IMR-90 (cell line): ENCODE measurements at regions not wholly inside any gene's neighbourhood (a gene's known extent, or its start where the extent isn't known, plus 50 kb on each side); places are given as distances from the start of the nearest gene placed in this dataset.
A peak's percentile ranks its signal among the peaks of the same experiment; 100 is the strongest.

Experiments used
- ATAC-seq: fragments of 200-7000 bp; cut with Tn5 transposase; 2 replicates; pipeline ENCODE4 v1.9.1; 2020; ENCODE audit warnings: low read depth, mild to moderate bottlenecking, moderate library complexity
- BruUV-seq: library from RNA; stranded (reverse); fragments of 400-500 nt; replicated peaks from 2 replicates; lab custom pipeline; 2021; lab: Mats Ljungman, UMichigan
- CTCF ChIA-PET: fragments of 300-600 bp; formaldehyde crosslinking; extraction: SDS; loops from one replicate; lab custom pipeline; 2021; ENCODE audit warnings: antibody characterized with exemption; lab: Yijun Ruan, JAX
- POLR2A ChIA-PET: fragments of 300-600 bp; sonication (Branson Sonifier 250); formaldehyde crosslinking; loops from one replicate; lab custom pipeline; 2022; ENCODE audit warnings: antibody characterized with exemption; ENCODE audit not compliant: unreplicated experiment; lab: Charles Lee
- DNase-seq: peaks from one replicate; pipeline ENCODE4 v3.0.0; 2013
- H2AFZ ChIP-seq: replicated peaks from 2 replicates; pipeline ENCODE3; 2013; ENCODE audit warnings: low read length, mild to moderate bottlenecking; ENCODE audit not compliant: poor library complexity
- H2AK5ac ChIP-seq: 2 replicates; pipeline ENCODE4 v1.6.1; 2013; ENCODE audit warnings: low read depth, low read length, inconsistent platforms
- H2AK9ac ChIP-seq: replicated peaks from 2 replicates; pipeline ENCODE3; 2013; ENCODE audit warnings: mild to moderate bottlenecking, low read depth, low read length, moderate library complexity; ENCODE audit not compliant: poor library complexity
- H2BK120ac ChIP-seq: 2 replicates; pipeline ENCODE4 v1.6.1; 2013; ENCODE audit warnings: low read depth, low read length, inconsistent platforms
- H2BK15ac ChIP-seq: 3 replicates; pipeline ENCODE4 v1.6.1; 2013; ENCODE audit warnings: low read depth, low read length, inconsistent platforms
- H2BK20ac ChIP-seq: 2 replicates; pipeline ENCODE4 v1.6.1; 2013; ENCODE audit warnings: low read depth, mild to moderate bottlenecking, inconsistent platforms, low read length, moderate library complexity
- H2BK5ac ChIP-seq: 2 replicates; pipeline ENCODE4 v1.6.1; 2013; ENCODE audit warnings: mild to moderate bottlenecking, low read depth, low read length, inconsistent platforms; ENCODE audit not compliant: poor library complexity, severe bottlenecking
- H3K14ac ChIP-seq: replicated peaks from 2 replicates; pipeline ENCODE4 v1.6.1; 2013; ENCODE audit warnings: low read depth, low read length, inconsistent platforms
- H3K18ac ChIP-seq: 2 replicates; pipeline ENCODE4 v1.6.1; 2013; ENCODE audit warnings: low read depth, low read length, control low read depth
- H3K23ac ChIP-seq: 2 replicates; pipeline ENCODE4 v1.6.1; 2013; ENCODE audit warnings: low read depth, low read length, inconsistent platforms
- H3K27ac ChIP-seq: 2 replicates; pipeline ENCODE4 v1.5.1; 2013; ENCODE audit warnings: mild to moderate bottlenecking, control low read depth, low read length; ENCODE audit not compliant: insufficient read depth
- H3K27me3 ChIP-seq: 2 replicates; pipeline ENCODE4 v1.6.1; 2013; ENCODE audit warnings: low read length; ENCODE audit not compliant: control insufficient read depth, insufficient read depth
- H3K36me3 ChIP-seq: 2 replicates; pipeline ENCODE4 v1.6.1; 2013; ENCODE audit warnings: low read length, mixed read lengths; ENCODE audit not compliant: control insufficient read depth, insufficient read depth
- H3K4ac ChIP-seq: 2 replicates; pipeline ENCODE4 v1.6.1; 2013; ENCODE audit warnings: low read depth, low read length, inconsistent platforms
- H3K4me1 ChIP-seq: 2 replicates; pipeline ENCODE4 v1.6.1; 2013; ENCODE audit warnings: low read length, mixed read lengths; ENCODE audit not compliant: control insufficient read depth, insufficient read depth
- H3K4me2 ChIP-seq: 2 replicates; pipeline ENCODE4 v1.6.1; 2013; ENCODE audit warnings: low read depth, mild to moderate bottlenecking, control low read depth, low read length, moderate library complexity
- H3K4me3 ChIP-seq: 2 replicates; pipeline ENCODE4 v1.5.1; 2013; ENCODE audit warnings: low read depth, mild to moderate bottlenecking, control low read depth, low read length, moderate library complexity; ENCODE audit not compliant: insufficient read depth
- H3K56ac ChIP-seq: 2 replicates; pipeline ENCODE4 v1.6.1; 2013; ENCODE audit warnings: low read length, inconsistent platforms; ENCODE audit not compliant: insufficient read depth; ENCODE audit errors: extremely low read depth
- H3K79me1 ChIP-seq, 2 experiments: 2 replicates each; pipeline ENCODE4 v1.6.1; 2013; ENCODE audit warnings: low read length in 2 of 2, inconsistent platforms in 1 of 2, low read depth in 1 of 2
- H3K9ac ChIP-seq: 2 replicates; pipeline ENCODE4 v1.6.1; 2013; ENCODE audit warnings: low read depth, low read length, control low read depth
- H3K9me1 ChIP-seq: 2 replicates; pipeline ENCODE4 v1.6.1; 2013; ENCODE audit warnings: low read length, inconsistent platforms; ENCODE audit not compliant: insufficient read depth
- H3K9me3 ChIP-seq: 2 replicates; pipeline ENCODE4 v1.6.1; 2013; ENCODE audit warnings: low read length; ENCODE audit not compliant: control insufficient read depth, insufficient read depth
- H4K20me1 ChIP-seq: 2 replicates; pipeline ENCODE4 v1.6.1; 2013; ENCODE audit warnings: low read length, inconsistent platforms; ENCODE audit not compliant: insufficient read depth
- H4K5ac ChIP-seq: 2 replicates; pipeline ENCODE4 v1.6.1; 2013; ENCODE audit warnings: mild to moderate bottlenecking, low read depth, low read length, control low read depth
- H4K8ac ChIP-seq, 2 experiments: 2 replicates each; pipeline ENCODE4 v1.6.1; 2013; ENCODE audit warnings: low read depth in 2 of 2, low read length in 2 of 2, control low read depth in 1 of 2, inconsistent platforms in 1 of 2
- H4K91ac ChIP-seq: 2 replicates; pipeline ENCODE4 v1.6.1; 2013; ENCODE audit warnings: low read depth, low read length, inconsistent platforms; ENCODE audit not compliant: insufficient read depth
- FOS ChIP-seq: fragments of 150-350 bp; IDR thresholded peaks from 2 replicates; pipeline ENCODE4 v1.6.1; 2016; ENCODE audit warnings: low read depth, low read length
- MAFK ChIP-seq: IDR thresholded peaks from 2 replicates; pipeline ENCODE4 v1.6.1; 2012; ENCODE audit warnings: low read depth, low read length, improper control_type of control experiment
- POLR2A ChIP-seq: IDR thresholded peaks from 2 replicates; pipeline ENCODE4 v1.6.1; 2012; ENCODE audit warnings: mild to moderate bottlenecking, low read depth, low read length
- RAD21 ChIP-seq: IDR thresholded peaks from 2 replicates; pipeline ENCODE4 v1.6.1; 2012; ENCODE audit warnings: low read length, improper control_type of control experiment
- RCOR1 ChIP-seq: IDR thresholded peaks from 2 replicates; pipeline ENCODE4 v1.6.1; 2012; ENCODE audit warnings: mild to moderate bottlenecking, low read length, improper control_type of control experiment; ENCODE audit not compliant: insufficient replicate concordance
- USF2 ChIP-seq: fragments of 150-350 bp; IDR thresholded peaks from 2 replicates; pipeline ENCODE4 v1.6.1; 2017; ENCODE audit warnings: mild to moderate bottlenecking, antibody characterized with exemption, low read length, low read depth
- WGBS, 2 experiments: methylation state at CpG; one replicate each; pipeline versions ENCODE4 v1.1.5 to v1.1.7; 2013; ENCODE audit warnings: missing lambda C conversion rate in 2 of 2; ENCODE audit not compliant: insufficient read length in 1 of 2; ENCODE audit errors: extremely low coverage in 2 of 2; 5-methylcytosine and 5-hydroxymethylcytosine counted together
- dilution Hi-C: fragments of 300-500 bp; cut with HindIII; formaldehyde crosslinking; loops from one replicate; pipeline ENCODE4 v1.14.3; 2018; ENCODE audit warnings: low sequenced_read_pairs; ENCODE audit not compliant: unreplicated experiment
- in situ Hi-C: fragments of 300-500 bp; cut with MboI; formaldehyde crosslinking; loops from 3 replicates; pipeline ENCODE4 v1.14.3; 2019; ENCODE audit warnings: low sequenced_read_pairs, inconsistent platforms, mixed read lengths
- intact Hi-C: fragments of 100-400 bp; cut with micrococcal nuclease; formaldehyde crosslinking; loops from 2 replicates; pipeline ENCODE4 v1.10.0; 2022

GRCh38 chr18:55047546-55047945 is 88.3 kb upstream of the CCDC68 start:
- Histone ChIP-seq H2BK5ac (no peak overlapping the region), H3K27me3 (no peaks in the 10 kb centered on the region; the same call in 1 of the 2 replicates), H3K4me3 (no peak overlapping the region), H3K56ac (no peak overlapping the region), H4K8ac (no peak overlapping the region), H2AFZ (no peak overlapping the region), H3K9ac (no peak overlapping the region), H4K5ac (no peak overlapping the region), H3K4me2 (no peak overlapping the region), H4K91ac (no peak overlapping the region), H3K4ac (no peak overlapping the region), H2BK20ac (no peak overlapping the region), H3K79me1 (no peaks in the 10 kb centered on the region), H2AK5ac (no peak overlapping the region), H3K9me3 (no peaks in the 10 kb centered on the region), H3K23ac (no peak overlapping the region), H2AK9ac (no peak overlapping the region), H2BK120ac (no peak overlapping the region), H3K9me1 (no peaks in the 10 kb centered on the region; the same call in 1 of the 2 replicates), H2BK15ac (no peak overlapping the region), H4K20me1 (no peaks in the 10 kb centered on the region), H3K27ac (no peak overlapping the region), H3K18ac (no peak overlapping the region), H3K36me3 (no peaks in the 10 kb centered on the region), H3K4me1 (no peaks in the 10 kb centered on the region), H3K14ac (no peak overlapping the region)
- BruUV-seq, result no TSS peak
- ATAC-seq (no peak), DNase-seq (peak; percentile 16)
- no peak for TF ChIP-seq RCOR1
- TF ChIP-seq FOS, result no peak
- TF ChIP-seq USF2, result no peak
- TF ChIP-seq RAD21, result no peak
- TF ChIP-seq POLR2A, result no peak
- TF ChIP-seq MAFK, result no peak
- in situ Hi-C loops, result no loop called here
- ChIA-PET POLR2A (no interaction called here), CTCF (no interaction called here)
- 100% methylated on average over 2 of the region's 2 CpGs; no CpG with 5 or more reads in 1 of the 2 experiments for WGBS, 2 experiments
- intact Hi-C loops, result no loop called here
- dilution Hi-C loops, result no loop called here
